H1 (cell line): ENCODE measurements at regions not wholly inside any gene's neighbourhood (a gene's known extent, or its start where the extent isn't known, plus 50 kb on each side); places are given as distances from the start of the nearest gene placed in this dataset.

Experiments
- CTCF ChIA-PET: fragments of 300-600 bp; sonication (Branson Sonifier 250); formaldehyde crosslinking; loops from one replicate; lab custom pipeline; 2021; ENCODE audit not compliant: partially characterized antibody; lab: Charles Lee
- POLR2A ChIA-PET: fragments of 300-600 bp; sonication (Branson Sonifier 250); formaldehyde crosslinking; loops from one replicate; lab custom pipeline; 2021; ENCODE audit warnings: inconsistent platforms; ENCODE audit not compliant: partially characterized antibody; lab: Charles Lee
- DNase-seq, 2 experiments: peaks; one replicate each; pipeline versions ENCODE4 v3.0.0 to v3.0.0-alpha.2; 2010 to 2022; ENCODE audit warnings: low spot score in 2 of 2, low read depth in 1 of 2, mixed read lengths in 1 of 2
- FAIRE-seq: peaks from 2 replicates; lab custom pipeline; 2011; peaks lifted over from hg19 to GRCh38; lab: Jason Lieb, UNC
- H2AFZ ChIP-seq: 2 replicates; pipeline ENCODE4 v1.8.1; 2012; ENCODE audit warnings: low read length, inconsistent platforms
- H2AK5ac ChIP-seq: 2 replicates; pipeline ENCODE4 v1.6.1; 2013; ENCODE audit warnings: low read depth, low read length
- H2BK120ac ChIP-seq: replicated peaks from 2 replicates; pipeline ENCODE3; 2013; ENCODE audit warnings: low read depth, low read length, inconsistent platforms
- H2BK12ac ChIP-seq: 2 replicates; pipeline ENCODE4 v1.6.1; 2013; ENCODE audit warnings: low read depth, low read length
- H2BK15ac ChIP-seq: 2 replicates; pipeline ENCODE4 v1.6.1; 2013; ENCODE audit warnings: low read length
- H2BK20ac ChIP-seq: 2 replicates; pipeline ENCODE4 v1.6.1; 2013; ENCODE audit warnings: low read length
- H2BK5ac ChIP-seq: 2 replicates; pipeline ENCODE4 v1.6.1; 2013; ENCODE audit warnings: low read depth, low read length
- H3K14ac ChIP-seq: 2 replicates; pipeline ENCODE4 v1.6.1; 2013; ENCODE audit warnings: inconsistent platforms; ENCODE audit not compliant: insufficient read length
- H3K18ac ChIP-seq: 2 replicates; pipeline ENCODE4 v1.6.1; 2013; ENCODE audit warnings: low read length; ENCODE audit errors: extremely low read depth
- H3K23ac ChIP-seq: 2 replicates; pipeline ENCODE4 v1.6.1; 2013; ENCODE audit warnings: inconsistent platforms; ENCODE audit not compliant: insufficient read length
- H3K23me2 ChIP-seq: 2 replicates; pipeline ENCODE4 v1.6.1; 2013; ENCODE audit warnings: low read depth, low read length
- H3K27ac ChIP-seq: 2 replicates; pipeline ENCODE4 v1.6.1; 2011; ENCODE audit warnings: low read depth, low read length, inconsistent platforms
- H3K27me3 ChIP-seq, 4 experiments: replicated peaks in 1 of 4; 1 replicate in 1 of 4; 2 replicates in 3 of 4; pipeline versions ENCODE4 v1.6.1 to v1.8.1; 2011 to 2013; ENCODE audit warnings: low read length in 3 of 4, mild to moderate bottlenecking in 3 of 4, inconsistent platforms in 2 of 4, mixed read lengths in 2 of 4, moderate library complexity in 1 of 4; ENCODE audit not compliant: control insufficient read depth in 3 of 4, insufficient read depth in 3 of 4; ENCODE audit errors: extremely low read depth in 1 of 4
- H3K36me3 ChIP-seq, 4 experiments: 2 replicates each; pipeline versions ENCODE4 v1.6.1 to v1.8.1; 2011 to 2013; ENCODE audit warnings: mild to moderate bottlenecking in 4 of 4, low read length in 3 of 4, moderate library complexity in 2 of 4, control low read depth in 1 of 4, inconsistent platforms in 1 of 4; ENCODE audit not compliant: insufficient read depth in 4 of 4, control insufficient read depth in 2 of 4
- H3K4ac ChIP-seq: replicated peaks from 2 replicates; pipeline ENCODE3; 2013; ENCODE audit warnings: low read length, low read depth, mixed read lengths, inconsistent platforms; ENCODE audit not compliant: insufficient read length
- H3K4me1 ChIP-seq, 4 experiments: replicated peaks in 1 of 4; 1 replicate in 1 of 4; 2 replicates in 3 of 4; pipeline versions ENCODE4 v1.6.1 to v1.8.1; 2011 to 2013; ENCODE audit warnings: low read length in 3 of 4, inconsistent platforms in 2 of 4, mixed read lengths in 1 of 4; ENCODE audit not compliant: insufficient read depth in 4 of 4, control insufficient read depth in 3 of 4
- H3K4me2 ChIP-seq, 2 experiments: 2 replicates each; pipeline versions ENCODE4 v1.6.1 to v1.8.1; 2011 to 2013; ENCODE audit warnings: low read depth in 2 of 2, low read length in 2 of 2, control low read depth in 1 of 2, inconsistent platforms in 1 of 2, mild to moderate bottlenecking in 1 of 2; ENCODE audit not compliant: insufficient read depth in 1 of 2
- H3K4me3 ChIP-seq, 4 experiments: fragments of 200-600, 300-600 bp in 1 of 4; sonication (generic), shearing (Covaris generic), sonication (Bioruptor Twin) in 1 of 4; 2 replicates each; pipeline versions ENCODE4 v1.5.1 to v1.8.1; 2011 to 2016; ENCODE audit warnings: low read length in 4 of 4, low read depth in 3 of 4, control low read depth in 2 of 4, inconsistent platforms in 2 of 4, mild to moderate bottlenecking in 2 of 4, mixed read lengths in 1 of 4, moderate library complexity in 1 of 4; ENCODE audit not compliant: insufficient read depth in 2 of 4; ENCODE audit errors: extremely low read depth in 1 of 4
- H3K56ac ChIP-seq: replicated peaks from 2 replicates; pipeline ENCODE3; 2013; ENCODE audit warnings: low read depth, mild to moderate bottlenecking, mixed read lengths, low read length, inconsistent platforms; ENCODE audit not compliant: insufficient read length
- H3K79me1 ChIP-seq: 2 replicates; pipeline ENCODE4 v1.6.1; 2013; ENCODE audit warnings: low read depth, low read length, control low read depth
- H3K79me2 ChIP-seq, 2 experiments: 2 replicates each; pipeline versions ENCODE4 v1.6.1 to v1.8.1; 2012 to 2013; ENCODE audit warnings: low read length in 2 of 2, mild to moderate bottlenecking in 2 of 2, inconsistent platforms in 1 of 2; ENCODE audit not compliant: insufficient read depth in 2 of 2, control insufficient read depth in 1 of 2
- H3K9ac ChIP-seq, 4 experiments: replicated peaks in 1 of 4; 1 replicate in 1 of 4; 2 replicates in 3 of 4; pipeline versions ENCODE4 v1.6.1 to v1.8.1; 2011 to 2013; ENCODE audit warnings: low read depth in 3 of 4, low read length in 3 of 4, control low read depth in 2 of 4, mild to moderate bottlenecking in 2 of 4, moderate library complexity in 2 of 4, inconsistent platforms in 1 of 4; ENCODE audit errors: extremely low read depth in 1 of 4
- H3K9me3 ChIP-seq, 2 experiments: 2 replicates each; pipeline versions ENCODE4 v1.6.1 to v1.8.1; 2012 to 2013; ENCODE audit warnings: mild to moderate bottlenecking in 2 of 2, moderate library complexity in 2 of 2, control low read depth in 1 of 2, inconsistent platforms in 1 of 2, low read depth in 1 of 2, low read length in 1 of 2, mixed read lengths in 1 of 2; ENCODE audit not compliant: insufficient read depth in 2 of 2
- H4K20me1 ChIP-seq, 2 experiments: replicated peaks in 1 of 2; 2 replicates each; pipeline versions ENCODE3 to v1.8.1; 2011 to 2013; ENCODE audit warnings: inconsistent platforms in 2 of 2, low read length in 2 of 2, mild to moderate bottlenecking in 1 of 2; ENCODE audit not compliant: insufficient read depth in 2 of 2, control insufficient read depth in 1 of 2
- H4K5ac ChIP-seq: 2 replicates; pipeline ENCODE4 v1.6.1; 2013; ENCODE audit warnings: low read length, low read depth, mixed read lengths, inconsistent platforms; ENCODE audit not compliant: insufficient read length
- H4K8ac ChIP-seq: 2 replicates; pipeline ENCODE4 v1.8.0; 2013; ENCODE audit warnings: mild to moderate bottlenecking, moderate library complexity, low read length, inconsistent platforms; ENCODE audit not compliant: insufficient read depth; ENCODE audit errors: extremely low read depth
- H4K91ac ChIP-seq: replicated peaks from 2 replicates; pipeline ENCODE3; 2013; ENCODE audit warnings: low read length, mixed read lengths, inconsistent platforms; ENCODE audit not compliant: insufficient read length
- CEBPB ChIP-seq: IDR thresholded peaks from 2 replicates; pipeline ENCODE4 v1.6.1; 2012; ENCODE audit warnings: low read depth, low read length
- EGR1 ChIP-seq: IDR thresholded peaks from 2 replicates; pipeline ENCODE4 v1.6.1; 2011; ENCODE audit warnings: low read depth, low read length, borderline replicate concordance
- EP300 ChIP-seq, 2 experiments: IDR thresholded peaks; 1 replicate in 1 of 2; 2 replicates in 1 of 2; pipeline ENCODE4 v1.6.1; 2011 to 2012; ENCODE audit warnings: low read depth in 2 of 2, low read length in 2 of 2, mild to moderate bottlenecking in 2 of 2, borderline replicate concordance in 1 of 2, inconsistent platforms in 1 of 2, moderate library complexity in 1 of 2
- EZH2 ChIP-seq: fragments of 200-600 bp; sonication (generic); IDR thresholded peaks from 2 replicates; pipeline ENCODE4 v1.7.1; 2012; ENCODE audit warnings: low read depth, mild to moderate bottlenecking, moderate library complexity, low read length, inconsistent platforms; ENCODE audit not compliant: severe bottlenecking
- FOSL1 ChIP-seq: IDR thresholded peaks from 2 replicates; pipeline ENCODE4 v1.6.1; 2011; ENCODE audit warnings: mild to moderate bottlenecking, low read depth, low read length, moderate library complexity; ENCODE audit not compliant: insufficient read depth
- MAFK ChIP-seq: IDR thresholded peaks from 2 replicates; pipeline ENCODE4 v1.6.1; 2012; ENCODE audit warnings: low read depth, mild to moderate bottlenecking, improper control_type of control experiment, low read length
- RFX5 ChIP-seq: IDR thresholded peaks from 2 replicates; pipeline ENCODE4 v1.6.1; 2011; ENCODE audit warnings: low read depth, low read length, improper control_type of control experiment, borderline replicate concordance
- RXRA ChIP-seq: IDR thresholded peaks from 2 replicates; pipeline ENCODE4 v1.6.1; 2011; ENCODE audit warnings: low read depth, mild to moderate bottlenecking, low read length, moderate library complexity; ENCODE audit not compliant: insufficient read depth
- SIRT6 ChIP-seq: IDR thresholded peaks from one replicate; pipeline ENCODE4 v1.7.1; 2012; ENCODE audit warnings: low read length, inconsistent platforms
- SP2 ChIP-seq: IDR thresholded peaks from 2 replicates; pipeline ENCODE4 v1.6.1; 2012; ENCODE audit warnings: mild to moderate bottlenecking, low read length, inconsistent platforms
- SP4 ChIP-seq: IDR thresholded peaks from 2 replicates; pipeline ENCODE4 v1.6.1; 2012; ENCODE audit warnings: low read length, inconsistent platforms
- ZNF274 ChIP-seq: IDR thresholded peaks from 2 replicates; pipeline ENCODE4 v1.7.0; 2012; ENCODE audit warnings: low read length, borderline replicate concordance; ENCODE audit errors: extremely low read depth
- WGBS, 2 experiments: shearing (Covaris generic) in 1 of 2; methylation state at CpG; one replicate each; pipeline versions ENCODE4 v1.1.6 to v1.1.7; 2013 to 2015; ENCODE audit warnings: low lambda C conversion rate in 2 of 2, mixed read lengths in 2 of 2, inconsistent platforms in 1 of 2, low coverage in 1 of 2, missing lambda C conversion rate in 1 of 2; ENCODE audit not compliant: insufficient replicate concordance in 2 of 2, insufficient coverage in 1 of 2, insufficient read length in 1 of 2; ENCODE audit errors: extremely low coverage in 1 of 2, missing lambda C conversion rate in 1 of 2; 5-methylcytosine and 5-hydroxymethylcytosine counted together
- TF ChIP-seq, protein P1 (sequence below): IDR thresholded peaks from 2 replicates; pipeline ENCODE4 v1.6.1; 2012; ENCODE audit warnings: inconsistent platforms
- TF ChIP-seq, protein P2 (sequence below): IDR thresholded peaks from 2 replicates; pipeline ENCODE4 v1.6.1; 2012; ENCODE audit warnings: inconsistent platforms

DNA sequence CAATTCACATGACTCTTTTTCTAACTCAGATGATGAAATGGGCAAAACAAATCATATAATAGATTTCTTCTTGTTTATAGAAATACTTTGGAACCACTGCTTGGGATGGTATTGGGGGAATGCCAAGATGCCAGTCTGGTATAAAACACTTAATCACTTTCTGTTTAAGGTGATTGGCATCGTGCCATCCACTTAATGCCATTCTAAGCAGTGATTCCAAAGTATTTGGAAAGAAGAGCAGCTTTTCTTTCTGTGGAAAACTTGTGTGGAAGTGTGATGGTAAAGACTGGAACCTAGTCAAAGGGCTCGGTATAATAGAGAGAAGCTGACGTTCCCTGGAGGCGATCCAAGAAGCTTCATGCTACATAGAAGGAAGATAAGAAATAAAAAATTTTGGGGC, 120.6 kb downstream of the TMEM26 start:
- H3K4me1 ChIP-seq = no peaks in the 10 kb centered on the region
- POLR2A ChIA-PET = no interaction called here
- no peak overlapping the region for H2BK20ac ChIP-seq
- H3K79me1 ChIP-seq = no peaks in the 10 kb centered on the region
- CTCF ChIA-PET = interaction anchor here (0.7 kb wide), 1 partner anchor 10 kb away, joined by 3 read pairs; no protein-coding TSS in a partner anchor
- no peak overlapping the region for H2BK5ac ChIP-seq
- H3K27ac ChIP-seq = no peak overlapping the region
- H3K79me2 ChIP-seq = no peaks in the 10 kb centered on the region
- H3K9me3 ChIP-seq = peaks cover 0 to 7% of the 10 kb centered on the region in 2 experiments; a peak in 2 of 4 replicates
- 86% methylated on average over 4 of the region's 4 CpGs; no CpG with 5 or more reads in 1 of the 2 experiments for WGBS, 2 experiments
- H3K23me2 ChIP-seq = no peaks in the 10 kb centered on the region
- H3K4me2 ChIP-seq = no peak overlapping the region
- no peak overlapping the region for H3K14ac ChIP-seq
- no peak overlapping the region for H2AFZ ChIP-seq
- H3K23ac ChIP-seq = no peak overlapping the region
- H2BK12ac ChIP-seq = no peak overlapping the region
- FAIRE-seq (no peak), DNase-seq (no peak)
- no peak overlapping the region for H3K18ac ChIP-seq
- no peak overlapping the region for H3K4me3 ChIP-seq
- no peak overlapping the region for H4K91ac ChIP-seq
- H3K56ac ChIP-seq = no peak overlapping the region
- H4K8ac ChIP-seq = no peak overlapping the region
- H2BK15ac ChIP-seq = no peak overlapping the region
- H3K4ac ChIP-seq = no peak overlapping the region
- TF ChIP-seq RXRA (no peak), CEBPB (no peak), EP300 (IDR thresholded peaks at IDR 0.05; ENCODE audit: borderline replicate concordance in 1 of 2, low read depth in 2 of 2, low read length in 2 of 2) (no peak), ZNF274 (no peak), FOSL1 (no peak), EGR1 (no peak), RFX5 (no peak), SP4 (no peak), EZH2 (no peak), SP2 (no peak), SIRT6 (no peak), MAFK (no peak)
- TF ChIP-seq, protein P1, sequence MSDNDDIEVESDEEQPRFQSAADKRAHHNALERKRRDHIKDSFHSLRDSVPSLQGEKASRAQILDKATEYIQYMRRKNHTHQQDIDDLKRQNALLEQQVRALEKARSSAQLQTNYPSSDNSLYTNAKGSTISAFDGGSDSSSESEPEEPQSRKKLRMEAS = no peak
- TF ChIP-seq, protein P2, sequence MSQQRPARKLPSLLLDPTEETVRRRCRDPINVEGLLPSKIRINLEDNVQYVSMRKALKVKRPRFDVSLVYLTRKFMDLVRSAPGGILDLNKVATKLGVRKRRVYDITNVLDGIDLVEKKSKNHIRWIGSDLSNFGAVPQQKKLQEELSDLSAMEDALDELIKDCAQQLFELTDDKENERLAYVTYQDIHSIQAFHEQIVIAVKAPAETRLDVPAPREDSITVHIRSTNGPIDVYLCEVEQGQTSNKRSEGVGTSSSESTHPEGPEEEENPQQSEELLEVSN = no peak
- H3K36me3 ChIP-seq = peaks cover 0 to 3% (median 0%) of the 10 kb centered on the region in 4 experiments; a peak in 1 of 8 replicates
- no peak overlapping the region for H2BK120ac ChIP-seq
- H3K27me3 ChIP-seq = no peaks in the 10 kb centered on the region
- H3K9ac ChIP-seq = no peak overlapping the region
- no peak overlapping the region for H4K5ac ChIP-seq
- no peak overlapping the region for H2AK5ac ChIP-seq
- H4K20me1 ChIP-seq = no peaks in the 10 kb centered on the region
